IMR-90 (cell line): ENCODE measurements at regions not wholly inside any gene's neighbourhood (a gene's known extent, or its start where the extent isn't known, plus 50 kb on each side); places are given as distances from the start of the nearest gene placed in this dataset.

Source experiments
- ATAC-seq: fragments of 200-7000 bp; cut with Tn5 transposase; 2 replicates; pipeline ENCODE4 v1.9.1; 2020; ENCODE audit warnings: low read depth, mild to moderate bottlenecking, moderate library complexity
- BruUV-seq: library from RNA; stranded (reverse); fragments of 400-500 nt; replicated peaks from 2 replicates; lab custom pipeline; 2021; lab: Mats Ljungman, UMichigan
- CTCF ChIA-PET: fragments of 300-600 bp; formaldehyde crosslinking; extraction: SDS; loops from one replicate; lab custom pipeline; 2021; ENCODE audit warnings: antibody characterized with exemption; lab: Yijun Ruan, JAX
- POLR2A ChIA-PET: fragments of 300-600 bp; sonication (Branson Sonifier 250); formaldehyde crosslinking; loops from one replicate; lab custom pipeline; 2022; ENCODE audit warnings: antibody characterized with exemption; ENCODE audit not compliant: unreplicated experiment; lab: Charles Lee
- DNase-seq: peaks from one replicate; pipeline ENCODE4 v3.0.0; 2013
- H2AFZ ChIP-seq: replicated peaks from 2 replicates; pipeline ENCODE3; 2013; ENCODE audit warnings: low read length, mild to moderate bottlenecking; ENCODE audit not compliant: poor library complexity
- H2AK5ac ChIP-seq: 2 replicates; pipeline ENCODE4 v1.6.1; 2013; ENCODE audit warnings: low read depth, low read length, inconsistent platforms
- H2AK9ac ChIP-seq: replicated peaks from 2 replicates; pipeline ENCODE3; 2013; ENCODE audit warnings: mild to moderate bottlenecking, low read depth, low read length, moderate library complexity; ENCODE audit not compliant: poor library complexity
- H2BK120ac ChIP-seq: 2 replicates; pipeline ENCODE4 v1.6.1; 2013; ENCODE audit warnings: low read depth, low read length, inconsistent platforms
- H2BK15ac ChIP-seq: 3 replicates; pipeline ENCODE4 v1.6.1; 2013; ENCODE audit warnings: low read depth, low read length, inconsistent platforms
- H2BK20ac ChIP-seq: 2 replicates; pipeline ENCODE4 v1.6.1; 2013; ENCODE audit warnings: low read depth, mild to moderate bottlenecking, inconsistent platforms, low read length, moderate library complexity
- H2BK5ac ChIP-seq: 2 replicates; pipeline ENCODE4 v1.6.1; 2013; ENCODE audit warnings: mild to moderate bottlenecking, low read depth, low read length, inconsistent platforms; ENCODE audit not compliant: poor library complexity, severe bottlenecking
- H3K14ac ChIP-seq: replicated peaks from 2 replicates; pipeline ENCODE4 v1.6.1; 2013; ENCODE audit warnings: low read depth, low read length, inconsistent platforms
- H3K18ac ChIP-seq: 2 replicates; pipeline ENCODE4 v1.6.1; 2013; ENCODE audit warnings: low read depth, low read length, control low read depth
- H3K23ac ChIP-seq: 2 replicates; pipeline ENCODE4 v1.6.1; 2013; ENCODE audit warnings: low read depth, low read length, inconsistent platforms
- H3K27ac ChIP-seq: 2 replicates; pipeline ENCODE4 v1.5.1; 2013; ENCODE audit warnings: mild to moderate bottlenecking, control low read depth, low read length; ENCODE audit not compliant: insufficient read depth
- H3K27me3 ChIP-seq: 2 replicates; pipeline ENCODE4 v1.6.1; 2013; ENCODE audit warnings: low read length; ENCODE audit not compliant: control insufficient read depth, insufficient read depth
- H3K36me3 ChIP-seq: 2 replicates; pipeline ENCODE4 v1.6.1; 2013; ENCODE audit warnings: low read length, mixed read lengths; ENCODE audit not compliant: control insufficient read depth, insufficient read depth
- H3K4ac ChIP-seq: 2 replicates; pipeline ENCODE4 v1.6.1; 2013; ENCODE audit warnings: low read depth, low read length, inconsistent platforms
- H3K4me1 ChIP-seq: 2 replicates; pipeline ENCODE4 v1.6.1; 2013; ENCODE audit warnings: low read length, mixed read lengths; ENCODE audit not compliant: control insufficient read depth, insufficient read depth
- H3K4me2 ChIP-seq: 2 replicates; pipeline ENCODE4 v1.6.1; 2013; ENCODE audit warnings: low read depth, mild to moderate bottlenecking, control low read depth, low read length, moderate library complexity
- H3K4me3 ChIP-seq: 2 replicates; pipeline ENCODE4 v1.5.1; 2013; ENCODE audit warnings: low read depth, mild to moderate bottlenecking, control low read depth, low read length, moderate library complexity; ENCODE audit not compliant: insufficient read depth
- H3K56ac ChIP-seq: 2 replicates; pipeline ENCODE4 v1.6.1; 2013; ENCODE audit warnings: low read length, inconsistent platforms; ENCODE audit not compliant: insufficient read depth; ENCODE audit errors: extremely low read depth
- H3K79me1 ChIP-seq, 2 experiments: 2 replicates each; pipeline ENCODE4 v1.6.1; 2013; ENCODE audit warnings: low read length in 2 of 2, inconsistent platforms in 1 of 2, low read depth in 1 of 2
- H3K9ac ChIP-seq: 2 replicates; pipeline ENCODE4 v1.6.1; 2013; ENCODE audit warnings: low read depth, low read length, control low read depth
- H3K9me1 ChIP-seq: 2 replicates; pipeline ENCODE4 v1.6.1; 2013; ENCODE audit warnings: low read length, inconsistent platforms; ENCODE audit not compliant: insufficient read depth
- H3K9me3 ChIP-seq: 2 replicates; pipeline ENCODE4 v1.6.1; 2013; ENCODE audit warnings: low read length; ENCODE audit not compliant: control insufficient read depth, insufficient read depth
- H4K20me1 ChIP-seq: 2 replicates; pipeline ENCODE4 v1.6.1; 2013; ENCODE audit warnings: low read length, inconsistent platforms; ENCODE audit not compliant: insufficient read depth
- H4K5ac ChIP-seq: 2 replicates; pipeline ENCODE4 v1.6.1; 2013; ENCODE audit warnings: mild to moderate bottlenecking, low read depth, low read length, control low read depth
- H4K8ac ChIP-seq, 2 experiments: 2 replicates each; pipeline ENCODE4 v1.6.1; 2013; ENCODE audit warnings: low read depth in 2 of 2, low read length in 2 of 2, control low read depth in 1 of 2, inconsistent platforms in 1 of 2
- H4K91ac ChIP-seq: 2 replicates; pipeline ENCODE4 v1.6.1; 2013; ENCODE audit warnings: low read depth, low read length, inconsistent platforms; ENCODE audit not compliant: insufficient read depth
- BHLHE40 ChIP-seq: fragments of 150-350 bp; IDR thresholded peaks from 2 replicates; pipeline ENCODE4 v1.6.1; 2016; ENCODE audit warnings: mild to moderate bottlenecking, low read depth, low read length
- CEBPB ChIP-seq: IDR thresholded peaks from 2 replicates; pipeline ENCODE4 v1.6.1; 2012; ENCODE audit warnings: low read depth, low read length, improper control_type of control experiment
- CHD1 ChIP-seq: IDR thresholded peaks from 2 replicates; pipeline ENCODE4 v1.6.1; 2012; ENCODE audit warnings: low read depth, low read length, improper control_type of control experiment
- CTCF ChIP-seq: conservative IDR thresholded peaks from 2 replicates; pipeline ENCODE4 v1.5.1; 2012; ENCODE audit warnings: mild to moderate bottlenecking, low read depth, low read length, improper control_type of control experiment
- FOS ChIP-seq: fragments of 150-350 bp; IDR thresholded peaks from 2 replicates; pipeline ENCODE4 v1.6.1; 2016; ENCODE audit warnings: low read depth, low read length
- MAFK ChIP-seq: IDR thresholded peaks from 2 replicates; pipeline ENCODE4 v1.6.1; 2012; ENCODE audit warnings: low read depth, low read length, improper control_type of control experiment
- MAZ ChIP-seq: IDR thresholded peaks from 2 replicates; pipeline ENCODE4 v1.6.1; 2012; ENCODE audit warnings: low read depth, mild to moderate bottlenecking, low read length, improper control_type of control experiment, moderate library complexity, borderline replicate concordance
- MXI1 ChIP-seq: IDR thresholded peaks from 2 replicates; pipeline ENCODE4 v1.6.1; 2012; ENCODE audit warnings: low read depth, mild to moderate bottlenecking, low read length, moderate library complexity, borderline replicate concordance
- NFE2L2 ChIP-seq: fragments of 150-350 bp; IDR thresholded peaks from 2 replicates; pipeline ENCODE4 v1.6.1; 2016; ENCODE audit warnings: low read depth, mild to moderate bottlenecking, low read length
- POLR2A ChIP-seq: IDR thresholded peaks from 2 replicates; pipeline ENCODE4 v1.6.1; 2012; ENCODE audit warnings: mild to moderate bottlenecking, low read depth, low read length
- RAD21 ChIP-seq: IDR thresholded peaks from 2 replicates; pipeline ENCODE4 v1.6.1; 2012; ENCODE audit warnings: low read length, improper control_type of control experiment
- RCOR1 ChIP-seq: IDR thresholded peaks from 2 replicates; pipeline ENCODE4 v1.6.1; 2012; ENCODE audit warnings: mild to moderate bottlenecking, low read length, improper control_type of control experiment; ENCODE audit not compliant: insufficient replicate concordance
- RFX5 ChIP-seq: IDR thresholded peaks from 2 replicates; pipeline ENCODE4 v1.8.0; 2012; ENCODE audit warnings: low read depth, mild to moderate bottlenecking, low read length, moderate library complexity
- SMC3 ChIP-seq: fragments of 150-350 bp; IDR thresholded peaks from 2 replicates; pipeline ENCODE4 v1.6.1; 2016; ENCODE audit warnings: low read depth, mild to moderate bottlenecking, antibody characterized with exemption, low read length, moderate library complexity
- WGBS, 2 experiments: methylation state at CpG; one replicate each; pipeline versions ENCODE4 v1.1.5 to v1.1.7; 2013; ENCODE audit warnings: missing lambda C conversion rate in 2 of 2; ENCODE audit not compliant: insufficient read length in 1 of 2; ENCODE audit errors: extremely low coverage in 2 of 2; 5-methylcytosine and 5-hydroxymethylcytosine counted together
- dilution Hi-C: fragments of 300-500 bp; cut with HindIII; formaldehyde crosslinking; loops from one replicate; pipeline ENCODE4 v1.14.3; 2018; ENCODE audit warnings: low sequenced_read_pairs; ENCODE audit not compliant: unreplicated experiment
- in situ Hi-C: fragments of 300-500 bp; cut with MboI; formaldehyde crosslinking; loops from 3 replicates; pipeline ENCODE4 v1.14.3; 2019; ENCODE audit warnings: low sequenced_read_pairs, inconsistent platforms, mixed read lengths
- intact Hi-C: fragments of 100-400 bp; cut with micrococcal nuclease; formaldehyde crosslinking; loops from 2 replicates; pipeline ENCODE4 v1.10.0; 2022
- TF ChIP-seq, protein P1 (sequence below): fragments of 150-350 bp; IDR thresholded peaks from 2 replicates; pipeline ENCODE4 v1.6.1; 2017; ENCODE audit warnings: mild to moderate bottlenecking, antibody characterized with exemption, low read length, low read depth
- TF ChIP-seq, protein P2 (sequence below): fragments of 150-350 bp; IDR thresholded peaks from 2 replicates; pipeline ENCODE4 v1.6.1; 2016; ENCODE audit warnings: low read depth, mild to moderate bottlenecking, low read length, moderate library complexity, borderline replicate concordance

DNA sequence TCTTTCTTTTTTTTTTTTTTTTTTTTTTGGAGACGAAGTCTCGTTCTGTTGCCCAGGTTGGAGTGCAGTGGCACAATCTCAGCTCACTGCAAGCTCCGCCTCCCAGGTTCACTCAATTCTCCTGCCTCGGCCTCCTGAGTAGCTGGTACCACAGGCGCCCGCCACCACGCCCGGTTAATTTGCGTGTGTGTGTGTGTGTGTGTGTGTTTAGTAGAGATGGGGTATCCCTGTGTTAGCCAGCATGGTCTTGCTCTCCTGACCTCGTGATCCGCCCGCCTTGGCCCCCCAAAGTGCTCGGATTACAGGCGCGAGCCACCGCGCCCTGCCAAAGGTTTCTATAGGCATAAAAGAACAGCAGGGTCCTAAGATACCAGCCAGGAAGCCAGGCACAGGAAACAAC is 261.0 kb upstream of the CCDC54 start:
- CTCF ChIA-PET: interaction anchor here (0.6 kb wide), 2 partner anchors 347 to 1077 kb away, joined by 5 to 6 read pairs; no protein-coding TSS in a partner anchor
- no peak overlapping the region for H2BK5ac ChIP-seq
- H4K20me1 ChIP-seq: no peaks in the 10 kb centered on the region
- H2AFZ ChIP-seq: no peak overlapping the region
- H3K36me3 ChIP-seq: no peaks in the 10 kb centered on the region
- no peak overlapping the region for H4K91ac ChIP-seq
- in situ Hi-C loops (no loop called here), intact Hi-C loops (loop anchor here (2.0 kb wide), 1 partner anchor 51 kb away; no protein-coding TSS in a partner anchor), dilution Hi-C loops (no loop called here)
- H4K8ac ChIP-seq: no peak overlapping the region
- H3K79me1 ChIP-seq: no peaks in the 10 kb centered on the region
- no peak overlapping the region for H2BK120ac ChIP-seq
- no peaks in the 10 kb centered on the region for H3K9me3 ChIP-seq
- H2AK5ac ChIP-seq: no peak overlapping the region
- DNase-seq (no peak), ATAC-seq (no peak)
- no peak overlapping the region for H2BK20ac ChIP-seq
- no peak overlapping the region for H3K4me3 ChIP-seq
- H3K27me3 ChIP-seq: no peaks in the 10 kb centered on the region; the same call in 1 of the 2 replicates
- BruUV-seq: no TSS peak
- no peak overlapping the region for H3K56ac ChIP-seq
- H3K27ac ChIP-seq: no peak overlapping the region
- peaks cover 2% of the 10 kb centered on the region; the same call in 1 of the 2 replicates for H3K4me1 ChIP-seq
- POLR2A ChIA-PET: no interaction called here
- no peaks in the 10 kb centered on the region for H3K9me1 ChIP-seq
- no peak overlapping the region for H3K9ac ChIP-seq
- TF ChIP-seq SMC3 (no peak), MAZ (no peak), POLR2A (no peak), FOS (no peak), CHD1 (no peak), MAFK (no peak), RAD21 (no peak), RCOR1 (no peak), CEBPB (no peak), MXI1 (no peak), CTCF (no peak), NFE2L2 (no peak), RFX5 (no peak), BHLHE40 (no peak)
- TF ChIP-seq, protein P1, sequence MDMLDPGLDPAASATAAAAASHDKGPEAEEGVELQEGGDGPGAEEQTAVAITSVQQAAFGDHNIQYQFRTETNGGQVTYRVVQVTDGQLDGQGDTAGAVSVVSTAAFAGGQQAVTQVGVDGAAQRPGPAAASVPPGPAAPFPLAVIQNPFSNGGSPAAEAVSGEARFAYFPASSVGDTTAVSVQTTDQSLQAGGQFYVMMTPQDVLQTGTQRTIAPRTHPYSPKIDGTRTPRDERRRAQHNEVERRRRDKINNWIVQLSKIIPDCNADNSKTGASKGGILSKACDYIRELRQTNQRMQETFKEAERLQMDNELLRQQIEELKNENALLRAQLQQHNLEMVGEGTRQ: no peak
- TF ChIP-seq, protein P2, sequence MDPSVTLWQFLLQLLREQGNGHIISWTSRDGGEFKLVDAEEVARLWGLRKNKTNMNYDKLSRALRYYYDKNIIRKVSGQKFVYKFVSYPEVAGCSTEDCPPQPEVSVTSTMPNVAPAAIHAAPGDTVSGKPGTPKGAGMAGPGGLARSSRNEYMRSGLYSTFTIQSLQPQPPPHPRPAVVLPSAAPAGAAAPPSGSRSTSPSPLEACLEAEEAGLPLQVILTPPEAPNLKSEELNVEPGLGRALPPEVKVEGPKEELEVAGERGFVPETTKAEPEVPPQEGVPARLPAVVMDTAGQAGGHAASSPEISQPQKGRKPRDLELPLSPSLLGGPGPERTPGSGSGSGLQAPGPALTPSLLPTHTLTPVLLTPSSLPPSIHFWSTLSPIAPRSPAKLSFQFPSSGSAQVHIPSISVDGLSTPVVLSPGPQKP: no peak
- H2BK15ac ChIP-seq: no peak overlapping the region
- H2AK9ac ChIP-seq: no peak overlapping the region
- no peak overlapping the region for H3K18ac ChIP-seq
- no peak overlapping the region for H4K5ac ChIP-seq
- no peak overlapping the region for H3K14ac ChIP-seq
- no peak overlapping the region for H3K4ac ChIP-seq
- H3K23ac ChIP-seq: no peak overlapping the region
- WGBS, 2 experiments: 93% methylated on average over 3 of the region's 17 CpGs; no CpG with 5 or more reads in 1 of the 2 experiments
- no peak overlapping the region for H3K4me2 ChIP-seq
